ENCODE measurements at regions not wholly inside any gene's neighbourhood (a gene's known extent, or its start where the extent isn't known, plus 50 kb on each side); places are given as distances from the start of the nearest gene placed in this dataset.
"Not testable (repeated sequence)": the region's sequence is repeated elsewhere in the genome, so short reads cannot be mapped to it uniquely, and the experiment has no call there.

- Mint-ChIP-seq H3K9me3 (no peaks in the 10 kb centered on the region), H3K27ac (no peak overlapping the region), H3K4me1 (ENCODE audit: low read depth) (no peaks in the 10 kb centered on the region), H3K27me3 (peaks cover 11% of the 10 kb centered on the region), H3K36me3 (ENCODE audit: low read depth) (no peaks in the 10 kb centered on the region), H3K4me3 (no peak overlapping the region)
Measured at GRCh38 chr17:34755981-34756636, 176.7 kb downstream of the TMEM132E start.

- H3K4me1 Mint-ChIP-seq (ENCODE audit: low read depth) = no peaks in the 10 kb centered on the region
- no peaks in the 10 kb centered on the region for H3K36me3 Mint-ChIP-seq (ENCODE audit: low read depth)
- H3K9me3 Mint-ChIP-seq = no peaks in the 10 kb centered on the region
- no peak overlapping the region for H3K27ac Mint-ChIP-seq
- peaks cover 18% of the 10 kb centered on the region for H3K27me3 Mint-ChIP-seq
- H3K4me3 Mint-ChIP-seq = no peak overlapping the region
Measured at GRCh38 chr17:34755371-34755770, 176.0 kb downstream of the TMEM132E start.

GRCh38 chr17:34750004-34750403 lies 170.6 kb downstream of the TMEM132E start:
- Mint-ChIP-seq H3K9me3 (no peaks in the 10 kb centered on the region), H3K4me1 (ENCODE audit: low read depth) (no peaks in the 10 kb centered on the region), H3K27ac (no peak overlapping the region), H3K27me3 (peaks cover 39% of the 10 kb centered on the region), H3K4me3 (no peak overlapping the region), H3K36me3 (ENCODE audit: low read depth) (no peaks in the 10 kb centered on the region)

- H3K36me3 Mint-ChIP-seq (ENCODE audit: low read depth) = no peaks in the 10 kb centered on the region
- H3K4me1 Mint-ChIP-seq (ENCODE audit: low read depth) = no peaks in the 10 kb centered on the region
Measured at GRCh38 chr17:34741967-34742366, 162.6 kb downstream of the TMEM132E start.

GRCh38 chr17:34740565-34741520 lies 161.5 kb downstream of the TMEM132E start:
- H3K27me3 Mint-ChIP-seq = peaks cover 10% of the 10 kb centered on the region
- H3K27ac Mint-ChIP-seq = no peak overlapping the region
- no peaks in the 10 kb centered on the region for H3K36me3 Mint-ChIP-seq (ENCODE audit: low read depth)
- no peaks in the 10 kb centered on the region for H3K4me1 Mint-ChIP-seq (ENCODE audit: low read depth)
- no peaks in the 10 kb centered on the region for H3K9me3 Mint-ChIP-seq
- H3K4me3 Mint-ChIP-seq = no peak overlapping the region

More at GRCh38 chr17:34741967-34742366, 162.6 kb downstream of the TMEM132E start:
- H3K4me3 Mint-ChIP-seq = no peak overlapping the region
- no peak overlapping the region for H3K27ac Mint-ChIP-seq
- H3K9me3 Mint-ChIP-seq = no peaks in the 10 kb centered on the region
- peaks cover 14% of the 10 kb centered on the region for H3K27me3 Mint-ChIP-seq

GRCh38 chr17:34739386-34739785 lies 160.0 kb downstream of the TMEM132E start:
- no peak overlapping the region for H3K27ac Mint-ChIP-seq
- no peaks in the 10 kb centered on the region for H3K4me1 Mint-ChIP-seq (ENCODE audit: low read depth)
- no peaks in the 10 kb centered on the region for H3K36me3 Mint-ChIP-seq (ENCODE audit: low read depth)
- H3K27me3 Mint-ChIP-seq = peaks cover 10% of the 10 kb centered on the region
- H3K4me3 Mint-ChIP-seq = no peak overlapping the region
- no peaks in the 10 kb centered on the region for H3K9me3 Mint-ChIP-seq

GRCh38 chr17:34737673-34738072 lies 158.3 kb downstream of the TMEM132E start:
- H3K27ac Mint-ChIP-seq; H3K4me3 Mint-ChIP-seq; H3K27me3 Mint-ChIP-seq; H3K36me3 Mint-ChIP-seq (ENCODE audit: low read depth); H3K4me1 Mint-ChIP-seq (ENCODE audit: low read depth); H3K9me3 Mint-ChIP-seq: not testable (repeated sequence)

- H3K27me3 Mint-ChIP-seq = peaks cover 4% of the 10 kb centered on the region
- no peak overlapping the region for H3K4me3 Mint-ChIP-seq
- H3K9me3 Mint-ChIP-seq = no peaks in the 10 kb centered on the region
- no peak overlapping the region for H3K27ac Mint-ChIP-seq
- H3K36me3 Mint-ChIP-seq (ENCODE audit: low read depth) = no peaks in the 10 kb centered on the region
- H3K4me1 Mint-ChIP-seq (ENCODE audit: low read depth) = no peaks in the 10 kb centered on the region
Measured at GRCh38 chr17:34736611-34737010, 157.2 kb downstream of the TMEM132E start.

GRCh38 chr17:34733333-34733732 lies 154.0 kb downstream of the TMEM132E start:
- no peaks in the 10 kb centered on the region for H3K9me3 Mint-ChIP-seq
- H3K4me3 Mint-ChIP-seq = no peak overlapping the region
- no peaks in the 10 kb centered on the region for H3K4me1 Mint-ChIP-seq (ENCODE audit: low read depth)

GRCh38 chr17:34730816-34731215 lies 151.4 kb downstream of the TMEM132E start:
- H3K4me3 Mint-ChIP-seq = no peak overlapping the region
- H3K27ac Mint-ChIP-seq = no peak overlapping the region
- H3K9me3 Mint-ChIP-seq = no peaks in the 10 kb centered on the region
- H3K27me3 Mint-ChIP-seq = peaks cover 11% of the 10 kb centered on the region
- H3K4me1 Mint-ChIP-seq (ENCODE audit: low read depth) = no peaks in the 10 kb centered on the region
- no peaks in the 10 kb centered on the region for H3K36me3 Mint-ChIP-seq (ENCODE audit: low read depth)

More at GRCh38 chr17:34733333-34733732, 154.0 kb downstream of the TMEM132E start:
- Mint-ChIP-seq H3K27me3 (peaks cover 7% of the 10 kb centered on the region), H3K27ac (no peak overlapping the region), H3K36me3 (ENCODE audit: low read depth) (no peaks in the 10 kb centered on the region)

GRCh38 chr17:34728771-34729310 lies 149.5 kb downstream of the TMEM132E start:
- Mint-ChIP-seq H3K27ac (no peak overlapping the region), H3K36me3 (ENCODE audit: low read depth) (no peaks in the 10 kb centered on the region), H3K4me1 (ENCODE audit: low read depth) (no peaks in the 10 kb centered on the region), H3K9me3 (no peaks in the 10 kb centered on the region), H3K27me3 (peaks cover 9% of the 10 kb centered on the region), H3K4me3 (no peak overlapping the region)

GRCh38 chr17:34727601-34728000 lies 148.2 kb downstream of the TMEM132E start:
- Mint-ChIP-seq H3K27ac (no peak overlapping the region), H3K4me3 (no peak overlapping the region), H3K27me3 (peaks cover 9% of the 10 kb centered on the region), H3K36me3 (ENCODE audit: low read depth) (no peaks in the 10 kb centered on the region), H3K4me1 (ENCODE audit: low read depth) (no peaks in the 10 kb centered on the region), H3K9me3 (no peaks in the 10 kb centered on the region)

- no peaks in the 10 kb centered on the region for H3K9me3 Mint-ChIP-seq
- no peaks in the 10 kb centered on the region for H3K36me3 Mint-ChIP-seq (ENCODE audit: low read depth)
- no peak overlapping the region for H3K4me3 Mint-ChIP-seq
- peaks cover 9% of the 10 kb centered on the region for H3K27me3 Mint-ChIP-seq
- no peak overlapping the region for H3K27ac Mint-ChIP-seq
- no peaks in the 10 kb centered on the region for H3K4me1 Mint-ChIP-seq (ENCODE audit: low read depth)
Measured at GRCh38 chr17:34726536-34727384, 147.4 kb downstream of the TMEM132E start.

GRCh38 chr17:34725725-34726124 lies 146.3 kb downstream of the TMEM132E start:
- Mint-ChIP-seq H3K27me3 (peaks cover 6% of the 10 kb centered on the region), H3K9me3 (no peaks in the 10 kb centered on the region), H3K36me3 (ENCODE audit: low read depth) (no peaks in the 10 kb centered on the region), H3K27ac (no peak overlapping the region), H3K4me3 (no peak overlapping the region), H3K4me1 (ENCODE audit: low read depth) (no peaks in the 10 kb centered on the region)
